Ramos (cell line): ENCODE measurements at regions not wholly inside any gene's neighbourhood (a gene's known extent, or its start where the extent isn't known, plus 50 kb on each side); places are given as distances from the start of the nearest gene placed in this dataset.
"Not testable (repeated sequence)": the region's sequence is repeated elsewhere in the genome, so short reads cannot be mapped to it uniquely, and the experiment has no call there.

ENCODE experiments used
- in situ Hi-C: fragments of 300-500 bp; cut with MboI; formaldehyde crosslinking; loops from one replicate; pipeline ENCODE4 v1.14.3; 2022; ENCODE audit warnings: low sequenced_read_pairs; ENCODE audit not compliant: unreplicated experiment

DNA sequence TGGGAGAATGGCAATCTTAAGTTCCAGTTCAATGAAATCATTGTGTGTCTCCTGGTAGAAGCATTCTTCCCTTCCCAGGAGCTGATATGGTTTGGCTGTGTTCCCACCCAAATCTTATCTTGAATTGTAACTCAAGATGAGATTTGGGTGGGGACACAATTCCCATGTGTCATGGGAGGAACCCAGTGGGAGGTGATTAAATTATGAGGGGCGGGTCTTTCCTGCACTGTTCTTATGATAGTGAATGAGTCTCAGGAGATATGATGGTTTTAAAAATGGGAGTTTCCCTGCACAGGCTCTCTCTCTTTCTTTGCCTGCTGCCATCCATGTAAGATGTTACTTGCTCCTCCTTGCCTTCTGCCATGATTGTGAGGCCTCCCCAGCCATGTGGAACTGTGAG is 108.3 kb upstream of the RUNX1 start:
- in situ Hi-C loops: not testable (repeated sequence)

DNA sequence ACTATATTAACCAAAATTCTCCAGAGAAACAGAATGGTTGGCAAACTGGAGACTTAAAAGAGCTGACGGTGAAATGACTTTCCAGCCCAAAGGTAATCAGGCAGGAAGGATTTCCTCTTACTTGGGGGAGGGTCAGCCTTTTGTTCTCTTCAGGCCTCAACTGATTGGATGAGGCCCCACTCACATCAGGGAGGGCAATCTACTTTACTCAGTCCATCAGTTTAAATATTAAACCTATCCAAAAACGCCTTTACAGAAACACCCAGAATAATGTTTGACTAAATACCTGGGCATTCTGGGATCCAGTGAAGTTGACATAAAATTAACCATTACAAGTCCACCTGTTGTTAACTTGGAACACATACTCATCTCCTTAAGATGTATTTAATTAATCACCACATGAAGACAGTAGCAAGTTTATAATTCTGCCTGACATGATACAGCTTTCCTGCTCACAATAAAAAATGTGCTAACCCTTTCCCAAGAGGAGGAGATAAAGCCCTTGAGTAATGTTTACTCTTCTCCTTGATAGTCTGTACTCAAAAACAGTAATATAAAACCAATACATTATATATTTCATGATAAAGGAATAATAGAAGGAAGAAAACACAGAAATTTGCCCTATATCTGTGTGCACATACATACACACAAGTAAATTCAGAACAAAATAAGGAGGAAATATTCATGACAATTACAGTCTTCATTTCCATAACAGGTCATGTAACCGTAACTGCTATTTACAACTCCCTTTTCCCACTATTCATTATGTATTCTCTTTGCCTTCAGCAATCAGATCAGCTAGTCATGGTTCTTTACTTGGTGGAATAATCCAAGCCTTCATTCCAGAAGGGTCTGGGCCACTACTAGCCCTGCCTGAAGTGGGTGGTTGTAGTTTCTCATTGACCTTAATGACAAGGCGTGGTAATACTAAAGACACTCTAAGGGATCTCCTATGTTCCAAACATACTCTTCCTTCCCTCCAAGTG is 107.5 kb upstream of the RUNX1 start:
- in situ Hi-C loops: no loop called here

DNA sequence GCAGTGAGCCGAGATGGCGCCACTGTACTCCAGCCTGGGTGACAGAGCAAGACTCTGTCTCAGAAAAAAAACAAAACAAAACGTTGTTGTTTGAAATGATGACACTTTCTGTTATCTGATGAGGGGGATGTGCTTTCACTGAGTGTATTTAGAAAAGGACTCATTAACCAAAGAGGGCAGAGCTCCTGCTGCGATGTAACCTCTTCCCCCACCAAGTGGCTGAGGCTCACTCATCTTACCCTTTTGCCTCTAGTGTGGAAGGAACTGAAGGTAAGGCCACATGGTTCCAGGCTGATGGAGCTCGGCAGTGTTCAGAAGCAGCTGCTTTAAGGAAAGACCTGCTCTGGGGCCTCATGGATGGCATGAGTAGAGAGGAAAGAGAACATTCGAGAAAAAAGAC is 105.7 kb upstream of the RUNX1 start:
- in situ Hi-C loops: no loop called here

DNA sequence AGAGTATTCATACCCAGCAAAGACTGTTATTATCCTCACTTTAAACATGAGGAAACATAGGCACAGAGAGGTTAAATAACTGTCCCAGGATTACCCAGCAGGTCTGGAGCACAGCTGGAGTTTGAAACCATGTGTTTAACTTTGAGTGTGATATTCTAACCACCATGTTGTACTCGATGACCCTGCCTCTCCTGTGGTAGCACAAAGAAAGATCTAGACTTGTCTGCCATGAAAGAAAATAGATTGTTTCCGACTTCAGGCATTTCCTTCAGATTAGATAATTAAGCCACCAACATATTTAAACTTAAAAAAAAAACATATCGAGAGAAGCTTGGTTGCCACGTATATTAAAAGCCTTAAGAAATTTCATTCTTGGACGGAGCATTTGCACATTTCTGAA is 104.6 kb upstream of the RUNX1 start:
- in situ Hi-C loops: no loop called here

DNA sequence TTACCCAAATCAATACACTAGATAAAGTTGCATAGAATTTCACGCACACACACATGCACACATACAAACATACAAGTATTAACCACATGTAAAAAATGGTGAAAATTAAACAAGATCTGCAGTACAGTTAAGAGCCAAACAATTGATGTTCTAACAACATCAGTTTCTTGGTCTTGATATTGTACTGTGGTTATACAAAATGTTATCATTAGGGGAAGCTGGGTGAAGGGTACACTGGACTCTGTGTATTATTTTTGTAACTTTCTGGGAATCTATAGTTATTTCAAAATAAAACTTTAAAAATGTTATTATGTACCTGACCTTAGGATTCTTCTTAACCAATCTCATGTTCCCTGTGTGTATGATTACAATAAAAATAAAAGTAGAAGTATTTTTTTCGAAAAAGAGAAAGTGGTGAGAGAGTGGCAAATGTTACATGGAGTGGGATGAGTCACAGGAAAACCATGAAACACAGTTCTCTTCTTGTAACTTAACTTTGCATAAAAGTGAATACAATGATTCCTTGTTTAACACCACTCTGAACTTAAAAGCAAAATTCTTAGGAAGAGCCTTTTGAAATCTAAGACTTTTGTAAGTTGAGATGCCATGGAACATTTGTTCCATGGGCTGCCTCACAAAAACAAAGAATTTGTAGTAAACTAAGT is 101.6 kb upstream of the RUNX1 start:
- in situ Hi-C loops: no loop called here

DNA sequence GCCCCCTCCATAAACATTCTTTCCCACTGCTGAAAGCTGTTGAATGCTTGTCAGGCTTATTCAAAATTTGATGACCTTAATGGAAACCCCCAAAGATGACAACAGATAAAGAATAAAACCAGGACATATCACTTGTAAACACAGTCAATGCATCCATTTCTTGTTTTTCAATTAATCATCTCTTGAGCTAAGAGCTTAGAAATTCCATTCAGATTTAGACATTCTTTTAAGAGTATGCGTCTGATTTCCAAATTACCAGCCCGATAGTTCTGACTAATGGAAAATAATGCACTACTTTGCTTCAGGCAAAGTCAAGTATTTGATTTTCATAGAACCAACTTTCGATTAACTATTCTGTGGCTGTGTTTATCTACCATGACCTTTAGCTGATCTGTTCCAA is 100.6 kb upstream of the RUNX1 start:
- in situ Hi-C loops: no loop called here

DNA sequence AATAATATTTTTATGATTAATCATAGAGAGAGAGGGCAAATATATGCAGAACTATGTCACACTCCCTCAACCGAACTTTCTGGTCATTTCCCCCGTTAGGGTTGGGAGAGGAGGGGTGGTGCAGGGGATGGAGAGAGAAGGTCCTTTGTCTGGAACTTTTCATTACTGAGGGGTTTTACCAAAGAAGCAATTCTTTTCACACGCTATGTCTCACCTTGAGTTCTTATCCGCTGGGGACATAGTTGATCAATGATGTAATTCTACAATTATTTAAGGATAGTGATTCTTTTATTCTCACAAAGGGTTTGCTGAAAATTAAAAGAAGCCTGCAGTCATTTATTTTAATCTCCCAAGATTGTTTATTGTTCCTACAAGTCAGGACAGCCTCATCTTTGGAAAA is 98.3 kb upstream of the RUNX1 start:
- in situ Hi-C loops: no loop called here

DNA sequence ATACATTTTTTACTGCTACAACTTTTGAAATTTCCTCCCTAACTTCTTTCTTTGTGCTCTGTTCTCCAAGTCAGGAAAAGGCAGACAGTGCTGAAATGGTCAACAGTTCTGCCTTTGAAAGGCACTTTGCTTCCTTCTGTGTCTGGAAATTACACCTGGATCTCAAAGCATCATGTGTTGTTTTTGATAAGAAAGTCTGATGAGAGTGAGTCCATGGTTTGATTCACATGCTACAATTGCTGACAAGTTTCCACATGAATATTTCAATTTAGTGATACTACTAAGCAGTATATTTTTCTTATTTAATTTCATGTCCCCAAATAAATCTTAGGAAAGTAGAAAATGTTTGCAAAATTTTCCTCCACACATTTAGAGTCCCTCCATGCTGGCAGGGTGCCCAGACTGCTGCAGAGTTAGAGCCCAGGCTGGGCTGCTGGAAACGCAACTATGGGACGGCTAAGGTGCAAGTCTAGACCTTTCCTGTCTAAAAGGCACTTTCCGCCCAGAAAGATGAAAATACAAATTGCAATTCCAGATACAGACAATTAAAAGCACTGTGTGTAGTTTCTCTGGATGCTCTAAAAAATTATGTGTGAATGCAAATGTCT is 96.6 kb upstream of the RUNX1 start:
- in situ Hi-C loops: no loop called here

DNA sequence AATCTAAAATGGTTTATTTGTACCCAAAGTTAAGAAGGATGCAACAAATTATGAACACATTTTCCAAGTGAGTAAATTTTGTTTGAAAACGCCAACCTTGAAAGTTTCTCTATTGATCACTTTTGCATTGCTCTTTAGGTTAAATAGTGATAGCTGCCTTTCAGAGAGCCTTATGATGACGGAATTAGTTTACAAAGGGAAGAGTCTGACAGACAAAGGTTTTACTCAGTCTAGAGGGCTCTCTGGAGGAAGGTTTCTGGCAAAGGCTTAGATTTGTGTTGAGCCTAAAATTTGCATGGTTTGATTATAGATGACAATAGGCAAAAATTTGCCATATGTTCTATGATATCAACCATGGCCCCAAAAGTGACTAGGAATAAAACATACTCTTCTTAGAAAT is 95.9 kb upstream of the RUNX1 start:
- in situ Hi-C loops: no loop called here

DNA sequence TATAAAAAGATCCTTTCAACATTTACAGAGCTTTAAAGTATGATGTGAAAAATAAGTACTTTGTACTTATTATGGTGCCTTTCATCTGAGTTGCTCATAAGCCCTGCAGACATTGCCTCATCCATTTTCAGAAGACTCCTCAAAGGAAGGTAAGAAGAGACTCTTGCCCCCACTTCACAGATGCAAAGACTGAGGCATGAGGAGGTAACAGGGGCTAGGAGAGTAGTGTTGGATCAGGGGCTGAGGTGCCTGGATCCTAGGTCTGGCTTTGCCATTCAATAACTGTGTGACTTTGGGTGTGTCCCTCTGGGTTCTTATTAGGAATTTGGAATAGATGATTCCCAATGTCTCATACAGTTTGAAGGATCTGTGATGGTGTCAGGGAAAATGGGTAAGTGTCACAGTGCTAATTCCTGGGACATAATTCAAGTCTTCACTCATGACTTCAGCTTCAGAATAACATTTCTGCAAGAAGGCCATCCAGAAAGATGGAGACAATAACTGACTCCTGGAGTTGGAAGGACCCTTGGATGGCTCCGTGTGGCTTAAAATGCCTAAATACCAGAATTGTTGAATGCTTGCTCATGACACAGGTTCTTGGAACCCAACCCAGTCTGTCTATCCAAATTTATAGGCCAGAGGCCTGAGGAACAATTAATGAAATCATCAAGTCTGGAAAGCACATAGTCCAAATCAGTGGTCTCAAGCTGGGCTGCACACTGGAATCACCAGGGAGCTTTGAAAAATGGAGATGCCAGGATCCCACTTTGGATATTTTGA is 93.1 kb upstream of the RUNX1 start:
- in situ Hi-C loops: no loop called here

DNA sequence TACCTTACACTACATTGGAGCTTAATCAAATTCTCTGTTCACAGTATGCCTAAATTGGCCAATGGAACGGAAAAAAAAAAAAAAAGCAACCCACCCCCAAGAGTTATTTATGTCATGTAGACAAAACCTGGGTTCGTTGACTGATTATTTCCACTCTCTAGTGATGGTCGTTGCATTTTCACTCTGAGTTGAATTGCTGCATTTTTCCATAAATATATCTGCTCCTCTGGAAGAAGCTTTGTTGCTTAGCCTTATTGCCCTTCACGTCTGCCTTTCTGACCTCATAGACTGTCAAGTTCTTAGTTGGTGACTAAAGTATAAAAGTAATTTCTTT is 90.2 kb upstream of the RUNX1 start:
- in situ Hi-C loops: no loop called here

DNA sequence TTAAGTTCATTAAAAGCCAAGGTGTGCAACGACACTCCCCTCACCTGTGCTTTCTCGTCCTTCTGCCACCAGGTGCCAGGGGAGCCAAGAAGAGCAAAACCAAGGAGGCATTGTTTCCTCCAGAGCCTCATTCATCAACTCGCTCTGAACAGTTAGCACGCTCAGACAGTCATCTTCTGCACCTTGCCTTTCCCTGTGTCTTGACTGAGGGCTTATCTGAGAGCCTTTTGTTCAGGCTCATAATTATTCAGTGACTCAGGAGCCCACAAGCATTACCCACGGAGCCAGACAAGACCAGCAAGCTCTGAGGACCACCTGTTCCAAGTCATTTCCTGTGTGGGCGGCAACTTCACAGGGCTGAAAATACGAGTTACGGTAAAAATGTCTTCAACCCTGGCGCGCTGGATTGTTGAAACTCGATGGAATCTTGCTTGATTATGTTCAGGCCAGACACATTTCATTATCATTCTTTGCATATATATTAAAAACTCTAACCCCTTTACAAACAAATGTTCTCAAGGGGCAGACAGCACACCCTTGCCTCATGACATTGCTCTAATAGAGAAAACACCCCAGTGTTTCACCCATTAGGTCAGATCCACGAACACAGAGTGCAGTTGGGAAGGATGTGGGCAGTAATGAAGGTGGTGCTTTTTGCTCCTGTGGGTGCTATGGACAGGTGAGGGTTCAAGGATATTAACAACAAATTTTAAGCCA is 89.7 kb upstream of the RUNX1 start:
- in situ Hi-C loops: no loop called here

DNA sequence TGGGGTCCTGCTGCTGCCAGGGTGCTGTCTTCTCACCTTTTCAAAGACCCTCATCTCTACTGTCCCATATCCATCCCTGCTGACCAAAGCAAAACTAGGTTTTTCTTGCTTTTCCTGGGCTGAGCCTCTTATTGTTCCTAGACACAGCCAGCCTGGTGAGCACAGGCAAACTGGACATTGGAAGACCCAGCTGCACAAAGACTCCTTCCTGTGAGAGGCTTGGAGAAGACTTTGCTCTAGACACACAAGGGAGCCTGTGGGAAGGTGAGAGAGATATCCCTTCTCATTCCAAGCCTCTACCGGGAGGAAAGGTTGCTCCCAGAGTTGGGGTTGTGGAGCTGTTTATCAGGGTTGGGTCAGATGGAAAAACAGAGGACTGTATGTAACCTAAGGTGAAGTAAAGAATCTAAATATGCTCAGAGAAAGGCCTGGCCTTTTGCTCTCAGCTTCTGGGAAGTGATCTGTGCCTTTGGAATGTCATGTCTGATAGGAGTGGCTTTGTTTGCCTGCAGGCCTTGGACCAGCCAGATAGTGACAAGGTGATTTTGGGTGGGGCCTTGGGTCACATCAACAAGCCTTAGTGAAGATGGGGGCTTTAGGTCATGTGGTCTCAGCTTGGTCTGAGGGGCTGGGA is 87.6 kb upstream of the RUNX1 start:
- in situ Hi-C loops: no loop called here

DNA sequence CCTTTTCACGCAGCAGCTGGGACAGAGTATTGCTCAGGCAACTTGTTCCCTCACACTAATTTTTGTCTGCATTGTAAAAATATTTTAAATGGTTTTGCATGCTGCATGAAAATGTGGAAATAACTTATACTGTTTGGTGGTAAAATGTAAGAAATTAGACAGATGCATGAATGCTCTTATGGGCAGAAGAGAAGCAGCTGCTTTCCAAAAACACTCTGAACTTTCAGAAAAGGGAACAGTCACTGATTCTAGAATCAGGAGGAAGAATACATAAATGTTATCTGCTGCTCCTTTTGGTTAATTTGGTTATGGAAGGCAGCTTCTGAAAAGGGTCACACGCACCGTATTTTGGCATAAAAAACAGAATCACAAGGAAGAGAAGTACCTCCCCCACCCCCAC is 87.0 kb upstream of the RUNX1 start:
- in situ Hi-C loops: no loop called here

DNA sequence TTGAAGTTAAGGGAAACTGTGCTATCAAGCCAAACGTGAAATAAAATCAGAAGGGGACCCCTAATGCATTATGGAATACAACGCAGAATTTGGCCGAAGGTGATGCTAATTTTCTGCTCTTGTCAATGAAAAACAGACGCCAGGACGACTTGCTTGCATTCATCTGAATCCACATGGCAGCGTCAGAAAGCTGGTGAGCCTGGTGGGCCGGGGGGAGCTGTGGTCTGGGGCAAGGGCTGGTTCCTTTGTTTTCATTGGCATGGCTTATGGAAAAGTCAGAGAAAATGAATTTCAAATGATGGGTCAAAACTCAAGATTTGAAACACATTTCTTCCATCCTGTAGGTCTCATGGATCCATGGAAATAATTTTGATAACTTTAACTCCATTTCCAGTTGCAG is 86.4 kb upstream of the RUNX1 start:
- in situ Hi-C loops: no loop called here

DNA sequence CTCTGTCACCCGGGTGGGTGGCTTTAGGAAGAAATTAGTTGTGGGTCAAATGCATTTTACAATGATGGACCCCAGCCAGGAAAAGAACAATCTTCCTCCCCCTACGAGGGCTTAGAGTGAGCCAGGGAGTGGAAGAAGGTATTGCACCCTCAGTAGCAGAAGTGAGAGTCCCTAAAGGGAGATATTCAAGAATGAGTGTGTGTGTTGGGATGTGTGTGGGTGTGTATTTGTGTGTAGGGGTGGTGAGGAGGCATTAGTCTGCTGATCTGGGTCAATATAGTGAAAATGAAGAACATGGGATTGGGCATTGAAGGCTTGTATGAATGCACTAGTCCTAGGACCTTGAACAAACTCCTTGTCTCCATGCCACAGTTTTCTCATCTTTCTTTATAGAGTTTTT is 85.2 kb upstream of the RUNX1 start:
- in situ Hi-C loops: no loop called here

DNA sequence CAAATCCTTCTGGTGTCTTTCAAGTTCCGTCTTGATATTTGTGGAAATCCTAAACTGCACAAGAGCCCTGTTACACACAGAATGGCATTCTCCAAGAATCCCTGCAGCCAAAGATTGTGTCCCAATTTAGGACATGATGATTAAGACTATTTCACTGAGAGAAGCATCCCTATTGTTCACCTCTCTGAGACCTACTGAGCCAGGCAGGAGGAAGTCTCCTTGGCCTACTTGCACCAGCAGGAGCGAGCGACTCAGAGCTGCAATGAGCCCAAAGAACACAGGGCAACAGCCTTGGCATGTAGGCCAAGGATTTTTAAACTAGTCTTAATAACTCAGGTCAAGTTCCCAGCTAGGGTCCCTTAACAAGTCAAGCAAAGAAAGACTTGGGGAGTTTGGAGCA is 79.4 kb upstream of the RUNX1 start:
- in situ Hi-C loops: no loop called here

DNA sequence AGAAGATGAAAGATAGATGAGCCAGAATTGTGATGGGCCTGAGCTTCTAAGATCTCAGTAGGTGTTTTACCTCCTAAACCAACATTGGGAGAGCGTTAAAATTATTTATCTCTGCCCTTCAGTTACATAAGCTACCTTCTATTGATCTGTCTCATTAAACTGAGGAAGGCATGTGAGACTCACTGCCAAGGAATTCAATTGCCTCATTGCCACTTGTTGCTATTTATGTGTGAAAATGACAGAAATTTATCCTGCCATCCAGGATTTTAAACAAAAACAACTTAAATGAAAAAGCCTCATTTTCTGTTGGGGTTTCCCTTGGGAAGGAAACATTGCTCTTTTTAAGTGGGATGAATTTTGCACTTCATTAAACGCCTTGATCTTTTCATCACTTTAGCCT is 78.7 kb upstream of the RUNX1 start:
- in situ Hi-C loops: no loop called here

DNA sequence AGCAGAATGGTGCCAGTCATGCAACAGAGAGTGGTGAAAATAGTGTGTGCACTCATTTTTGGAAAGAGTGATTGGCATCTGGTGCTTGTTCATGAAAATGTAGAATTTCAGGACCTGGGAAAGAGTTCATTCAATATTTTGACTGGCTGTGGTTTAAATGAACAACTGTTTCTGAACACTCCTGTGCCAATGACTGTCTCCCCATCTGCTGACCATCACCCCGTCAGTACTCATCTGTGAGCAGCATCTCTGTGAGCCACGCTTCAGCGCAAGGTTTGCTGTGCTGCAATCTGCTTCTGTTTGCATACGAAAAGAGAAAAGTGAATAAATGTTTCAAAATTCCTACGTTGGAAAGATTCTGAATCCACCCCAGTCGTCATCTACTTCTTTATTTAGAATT is 77.9 kb upstream of the RUNX1 start:
- in situ Hi-C loops: no loop called here
